HEK293 (cell line): ENCODE measurements at regions not wholly inside any gene's neighbourhood (a gene's known extent, or its start where the extent isn't known, plus 50 kb on each side); places are given as distances from the start of the nearest gene placed in this dataset.

ENCODE experiments used
- CTCF ChIA-PET: fragments of 350-600 bp; formaldehyde crosslinking; extraction: SDS; loops from one replicate; lab custom pipeline; 2021; ENCODE audit warnings: antibody characterized with exemption; lab: Yijun Ruan, JAX
- POLR2A ChIA-PET: fragments of 300-600 bp; formaldehyde crosslinking; extraction: SDS; loops from one replicate; lab custom pipeline; 2020; ENCODE audit warnings: antibody characterized with exemption, inconsistent platforms; lab: Yijun Ruan, JAX
- H3K27ac ChIP-seq: fragments of 200-500 bp; sonication (Bioruptor generic); 2 replicates; pipeline ENCODE4 v1.5.1; 2014; ENCODE audit warnings: low read depth, low read length, control low read depth, inconsistent platforms; ENCODE audit errors: extremely low read depth
- H3K36me3 ChIP-seq, 2 experiments: fragments of 200-500 bp in 1 of 2; sonication (Bioruptor generic) in 1 of 2; 1 replicate in 1 of 2; 2 replicates in 1 of 2; pipeline ENCODE4 v1.5.1; 2014 to 2017; ENCODE audit warnings: inconsistent platforms in 2 of 2, low read length in 2 of 2; ENCODE audit not compliant: control insufficient read depth in 2 of 2, insufficient read depth in 1 of 2
- H3K4me1 ChIP-seq: fragments of 200-500 bp; sonication (Bioruptor generic); 2 replicates; pipeline ENCODE4 v1.5.1; 2014; ENCODE audit warnings: mild to moderate bottlenecking, low read length, inconsistent platforms; ENCODE audit not compliant: control insufficient read depth, insufficient read depth
- H3K4me3 ChIP-seq: 2 replicates; pipeline ENCODE4 v1.5.1; 2011; ENCODE audit warnings: low read depth, mild to moderate bottlenecking, control low read depth, low read length, moderate library complexity
- H3K9me3 ChIP-seq: fragments of 200-500 bp; sonication (Bioruptor generic); 2 replicates; pipeline ENCODE4 v1.5.1; 2014; ENCODE audit warnings: low read depth, low read length, inconsistent platforms; ENCODE audit not compliant: control insufficient read depth, insufficient read depth
- WT1 ChIP-seq: fragments of 450-650 bp; formaldehyde crosslinking; IDR thresholded peaks from 2 replicates; pipeline ENCODE4 v1.5.1; 2016; ENCODE audit warnings: missing biosample characterization, missing genetic modification characterization
- ZNF133 ChIP-seq: fragments of 450-650 bp; formaldehyde crosslinking; IDR thresholded peaks from 2 replicates; pipeline ENCODE4 v1.5.1; 2016; ENCODE audit warnings: missing biosample characterization, missing genetic modification characterization
- ZNF239 ChIP-seq: fragments of 450-650 bp; formaldehyde crosslinking; IDR thresholded peaks from 2 replicates; pipeline ENCODE4 v1.5.1; 2016; ENCODE audit warnings: missing biosample characterization, missing genetic modification characterization
- ZNF350 ChIP-seq: fragments of 450-650 bp; formaldehyde crosslinking; IDR thresholded peaks from 2 replicates; pipeline ENCODE4 v1.5.0; 2017; ENCODE audit warnings: missing biosample characterization, mild to moderate bottlenecking, missing genetic modification characterization
- ZNF423 ChIP-seq: fragments of 450-650 bp; formaldehyde crosslinking; IDR thresholded peaks from 2 replicates; pipeline ENCODE4 v1.5.1; 2016; ENCODE audit warnings: missing biosample characterization, missing genetic modification characterization
- ZNF521 ChIP-seq: fragments of 450-650 bp; formaldehyde crosslinking; IDR thresholded peaks from 2 replicates; pipeline ENCODE4 v1.5.1; 2017; ENCODE audit warnings: missing biosample characterization, mild to moderate bottlenecking, missing genetic modification characterization
- ZNF610 ChIP-seq: fragments of 450-650 bp; formaldehyde crosslinking; IDR thresholded peaks from 2 replicates; pipeline ENCODE4 v1.5.1; 2016; ENCODE audit warnings: missing biosample characterization, missing genetic modification characterization, borderline replicate concordance
- ZNF623 ChIP-seq: fragments of 450-650 bp; formaldehyde crosslinking; IDR thresholded peaks from 2 replicates; pipeline ENCODE4 v1.5.1; 2016; ENCODE audit warnings: missing biosample characterization, missing genetic modification characterization
- ZNF701 ChIP-seq: fragments of 450-650 bp; formaldehyde crosslinking; IDR thresholded peaks from 2 replicates; pipeline ENCODE4 v1.5.1; 2016; ENCODE audit warnings: missing biosample characterization, missing genetic modification characterization
- TF ChIP-seq, protein P1 (sequence below): fragments of 450-650 bp; formaldehyde crosslinking; optimal IDR thresholded peaks from 2 replicates; pipeline ENCODE3; 2016; ENCODE audit warnings: missing biosample characterization, mild to moderate bottlenecking, missing genetic modification characterization
- TF ChIP-seq, protein P2 (sequence below): fragments of 450-650 bp; formaldehyde crosslinking; IDR thresholded peaks from 2 replicates; pipeline ENCODE4 v1.5.1; 2017; ENCODE audit warnings: missing biosample characterization, missing genetic modification characterization
- TF ChIP-seq, protein P3 (sequence below): fragments of 450-650 bp; formaldehyde crosslinking; IDR thresholded peaks from 2 replicates; pipeline ENCODE4 v1.5.1; 2016; ENCODE audit warnings: missing biosample characterization, missing genetic modification characterization
- TF ChIP-seq, protein P4 (sequence below): fragments of 450-650 bp; formaldehyde crosslinking; IDR thresholded peaks from 2 replicates; pipeline ENCODE4 v1.5.1; 2016; ENCODE audit warnings: missing biosample characterization, missing genetic modification characterization
- TF ChIP-seq, protein P5 (sequence below): fragments of 450-650 bp; formaldehyde crosslinking; IDR thresholded peaks from 2 replicates; pipeline ENCODE4 v1.5.1; 2016; ENCODE audit warnings: missing biosample characterization, missing genetic modification characterization, low read depth

DNA sequence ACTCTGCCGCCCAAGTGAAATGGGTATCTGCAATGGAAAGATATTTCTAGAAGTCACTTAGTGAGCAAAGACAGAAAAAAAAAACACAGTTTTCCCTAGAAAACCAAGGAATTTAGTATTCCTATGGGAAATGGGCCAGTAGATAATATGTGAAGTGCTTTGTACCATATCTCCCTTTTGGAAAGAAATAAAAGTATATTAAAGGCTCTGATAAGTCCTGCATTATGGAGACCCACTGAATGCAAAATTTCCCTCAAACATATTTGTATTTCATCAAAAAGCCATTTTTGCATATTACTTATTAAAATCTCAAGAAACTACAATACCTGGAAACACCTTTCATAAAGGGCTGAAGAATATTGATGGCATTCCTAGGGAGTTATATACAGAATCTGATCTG, 51.6 kb upstream of the DYNLRB2 start:
- no peak overlapping the region for H3K27ac ChIP-seq
- CTCF ChIA-PET, result no interaction called here
- no peaks in the 10 kb centered on the region for H3K4me1 ChIP-seq
- H3K4me3 ChIP-seq, result no peak overlapping the region
- no peaks in the 10 kb centered on the region for H3K9me3 ChIP-seq
- TF ChIP-seq, protein P1, sequence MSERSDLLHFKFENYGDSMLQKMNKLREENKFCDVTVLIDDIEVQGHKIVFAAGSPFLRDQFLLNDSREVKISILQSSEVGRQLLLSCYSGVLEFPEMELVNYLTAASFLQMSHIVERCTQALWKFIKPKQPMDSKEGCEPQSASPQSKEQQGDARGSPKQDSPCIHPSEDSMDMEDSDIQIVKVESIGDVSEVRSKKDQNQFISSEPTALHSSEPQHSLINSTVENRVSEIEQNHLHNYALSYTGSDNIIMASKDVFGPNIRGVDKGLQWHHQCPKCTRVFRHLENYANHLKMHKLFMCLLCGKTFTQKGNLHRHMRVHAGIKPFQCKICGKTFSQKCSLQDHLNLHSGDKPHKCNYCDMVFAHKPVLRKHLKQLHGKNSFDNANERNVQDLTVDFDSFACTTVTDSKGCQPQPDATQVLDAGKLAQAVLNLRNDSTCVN (tag by site-specific recombination), result no peak
- peak; percentile 92 for TF ChIP-seq ZNF239
- TF ChIP-seq, all 188 proteins: peak for 1
- no peaks in the 10 kb centered on the region for H3K36me3 ChIP-seq
- POLR2A ChIA-PET, result no interaction called here

DNA sequence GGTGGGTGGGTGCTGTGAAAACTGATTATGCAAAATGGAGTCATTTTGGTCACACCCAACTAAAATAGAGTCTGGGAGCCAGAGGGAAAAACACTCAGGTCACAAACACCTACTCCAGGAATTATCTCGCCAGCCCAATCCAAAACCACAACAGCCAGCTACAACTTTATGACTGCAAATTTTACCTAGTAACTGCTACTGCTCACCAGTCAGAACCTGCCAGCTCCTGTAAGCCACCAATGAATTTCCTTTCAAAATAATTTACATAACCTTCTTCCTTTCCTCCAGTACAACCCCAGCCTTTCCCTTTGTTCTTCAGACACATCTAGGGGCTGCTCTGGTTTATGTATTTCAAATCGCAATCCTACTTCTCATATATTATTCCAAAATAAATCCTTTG, 52.6 kb upstream of the DYNLRB2 start:
- TF ChIP-seq ZNF610 (tag by site-specific recombination) (no peak), WT1 (tag by site-specific recombination) (no peak), ZNF521 (no peak)
- POLR2A ChIA-PET, result no interaction called here
- Histone ChIP-seq H3K4me1 (no peaks in the 10 kb centered on the region), H3K27ac (no peak overlapping the region), H3K9me3 (no peaks in the 10 kb centered on the region), H3K36me3 (no peaks in the 10 kb centered on the region), H3K4me3 (no peak overlapping the region)
- CTCF ChIA-PET, result no interaction called here

DNA sequence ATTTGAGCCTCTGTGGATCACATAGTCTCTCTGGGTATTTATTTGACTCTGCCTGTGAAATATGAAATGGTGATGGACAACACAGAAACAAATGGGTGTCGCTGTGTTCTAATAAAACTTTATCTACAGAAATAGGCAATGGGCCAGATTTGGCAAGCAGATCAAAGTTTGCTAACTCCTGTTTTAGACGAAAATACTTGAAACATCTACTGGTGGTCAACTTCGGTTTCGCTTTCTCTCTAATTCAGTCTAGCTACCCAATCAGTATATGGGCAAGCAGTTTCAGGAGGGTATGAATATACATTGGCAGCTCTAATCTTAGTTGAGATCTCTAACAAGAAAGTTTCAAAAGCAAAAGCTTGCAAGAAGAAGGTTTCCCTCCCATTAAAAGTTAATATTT, 60.1 kb upstream of the DYNLRB2 start:
- CTCF ChIA-PET, result interaction anchor here (0.6 to 2.0 kb wide), 3 partner anchors 14 to 444 kb away, joined by 3 to 7 read pairs (median 6); no protein-coding TSS in a partner anchor
- Histone ChIP-seq H3K4me3 (no peak overlapping the region), H3K36me3 (no peaks in the 10 kb centered on the region), H3K9me3 (no peaks in the 10 kb centered on the region), H3K4me1 (no peaks in the 10 kb centered on the region), H3K27ac (no peak overlapping the region)
- TF ChIP-seq ZNF133 (tag by site-specific recombination) (no peak), ZNF423 (tag by site-specific recombination) (no peak), ZNF701 (tag by site-specific recombination) (no peak), WT1 (tag by site-specific recombination) (no peak), ZNF350 (no peak), ZNF623 (tag by site-specific recombination) (no peak)
- TF ChIP-seq, protein P2, sequence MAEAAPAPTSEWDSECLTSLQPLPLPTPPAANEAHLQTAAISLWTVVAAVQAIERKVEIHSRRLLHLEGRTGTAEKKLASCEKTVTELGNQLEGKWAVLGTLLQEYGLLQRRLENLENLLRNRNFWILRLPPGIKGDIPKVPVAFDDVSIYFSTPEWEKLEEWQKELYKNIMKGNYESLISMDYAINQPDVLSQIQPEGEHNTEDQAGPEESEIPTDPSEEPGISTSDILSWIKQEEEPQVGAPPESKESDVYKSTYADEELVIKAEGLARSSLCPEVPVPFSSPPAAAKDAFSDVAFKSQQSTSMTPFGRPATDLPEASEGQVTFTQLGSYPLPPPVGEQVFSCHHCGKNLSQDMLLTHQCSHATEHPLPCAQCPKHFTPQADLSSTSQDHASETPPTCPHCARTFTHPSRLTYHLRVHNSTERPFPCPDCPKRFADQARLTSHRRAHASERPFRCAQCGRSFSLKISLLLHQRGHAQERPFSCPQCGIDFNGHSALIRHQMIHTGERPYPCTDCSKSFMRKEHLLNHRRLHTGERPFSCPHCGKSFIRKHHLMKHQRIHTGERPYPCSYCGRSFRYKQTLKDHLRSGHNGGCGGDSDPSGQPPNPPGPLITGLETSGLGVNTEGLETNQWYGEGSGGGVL, result no peak
- TF ChIP-seq, protein P3, sequence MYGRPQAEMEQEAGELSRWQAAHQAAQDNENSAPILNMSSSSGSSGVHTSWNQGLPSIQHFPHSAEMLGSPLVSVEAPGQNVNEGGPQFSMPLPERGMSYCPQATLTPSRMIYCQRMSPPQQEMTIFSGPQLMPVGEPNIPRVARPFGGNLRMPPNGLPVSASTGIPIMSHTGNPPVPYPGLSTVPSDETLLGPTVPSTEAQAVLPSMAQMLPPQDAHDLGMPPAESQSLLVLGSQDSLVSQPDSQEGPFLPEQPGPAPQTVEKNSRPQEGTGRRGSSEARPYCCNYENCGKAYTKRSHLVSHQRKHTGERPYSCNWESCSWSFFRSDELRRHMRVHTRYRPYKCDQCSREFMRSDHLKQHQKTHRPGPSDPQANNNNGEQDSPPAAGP, result no peak
- TF ChIP-seq, protein P4, sequence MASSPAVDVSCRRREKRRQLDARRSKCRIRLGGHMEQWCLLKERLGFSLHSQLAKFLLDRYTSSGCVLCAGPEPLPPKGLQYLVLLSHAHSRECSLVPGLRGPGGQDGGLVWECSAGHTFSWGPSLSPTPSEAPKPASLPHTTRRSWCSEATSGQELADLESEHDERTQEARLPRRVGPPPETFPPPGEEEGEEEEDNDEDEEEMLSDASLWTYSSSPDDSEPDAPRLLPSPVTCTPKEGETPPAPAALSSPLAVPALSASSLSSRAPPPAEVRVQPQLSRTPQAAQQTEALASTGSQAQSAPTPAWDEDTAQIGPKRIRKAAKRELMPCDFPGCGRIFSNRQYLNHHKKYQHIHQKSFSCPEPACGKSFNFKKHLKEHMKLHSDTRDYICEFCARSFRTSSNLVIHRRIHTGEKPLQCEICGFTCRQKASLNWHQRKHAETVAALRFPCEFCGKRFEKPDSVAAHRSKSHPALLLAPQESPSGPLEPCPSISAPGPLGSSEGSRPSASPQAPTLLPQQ (tag by site-specific recombination), result no peak
- TF ChIP-seq, protein P5, sequence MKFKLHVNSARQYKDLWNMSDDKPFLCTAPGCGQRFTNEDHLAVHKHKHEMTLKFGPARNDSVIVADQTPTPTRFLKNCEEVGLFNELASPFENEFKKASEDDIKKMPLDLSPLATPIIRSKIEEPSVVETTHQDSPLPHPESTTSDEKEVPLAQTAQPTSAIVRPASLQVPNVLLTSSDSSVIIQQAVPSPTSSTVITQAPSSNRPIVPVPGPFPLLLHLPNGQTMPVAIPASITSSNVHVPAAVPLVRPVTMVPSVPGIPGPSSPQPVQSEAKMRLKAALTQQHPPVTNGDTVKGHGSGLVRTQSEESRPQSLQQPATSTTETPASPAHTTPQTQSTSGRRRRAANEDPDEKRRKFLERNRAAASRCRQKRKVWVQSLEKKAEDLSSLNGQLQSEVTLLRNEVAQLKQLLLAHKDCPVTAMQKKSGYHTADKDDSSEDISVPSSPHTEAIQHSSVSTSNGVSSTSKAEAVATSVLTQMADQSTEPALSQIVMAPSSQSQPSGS (tag by site-specific recombination), result no peak
- POLR2A ChIA-PET, result no interaction called here
